Kidney glomerular epithelial cell (primary cell): ENCODE measurements at regions not wholly inside any gene's neighbourhood (a gene's known extent, or its start where the extent isn't known, plus 50 kb on each side); places are given as distances from the start of the nearest gene placed in this dataset.

Source experiments
- DNase-seq: peaks from one replicate; lab custom pipeline; 2025; lab: John Stamatoyannopoulos, UW

GRCh38 chr18:72692086-72692485, 147.9 kb upstream of the CBLN2 start:
- no peak for DNase-seq

- no peak for DNase-seq
These were observed 143.6 kb upstream of the CBLN2 start for GRCh38 chr18:72687736-72688135.

GRCh38 chr18:72675394-72675793, 131.3 kb upstream of the CBLN2 start:
- peak; percentile 82 for DNase-seq

- DNase-seq: no peak
These were observed 130.6 kb upstream of the CBLN2 start for GRCh38 chr18:72674710-72675109.

DNA sequence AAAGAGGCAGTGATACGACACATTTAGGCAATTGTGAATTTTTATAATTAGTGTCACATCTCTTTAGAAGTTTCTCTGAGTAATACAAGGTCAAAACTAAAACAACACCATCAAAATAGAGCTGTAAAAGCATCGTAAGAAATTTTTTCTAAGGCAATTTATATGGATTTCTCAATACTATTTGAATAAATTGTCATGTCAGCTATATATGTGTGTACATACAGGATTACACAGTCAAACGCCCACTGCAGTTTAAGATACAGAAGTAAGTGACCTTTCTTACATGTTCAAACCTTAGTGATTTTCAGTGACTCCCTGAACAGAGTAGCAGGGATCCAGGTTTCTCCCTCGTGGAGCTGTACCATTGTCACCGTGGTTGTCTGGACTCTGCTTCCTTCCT, 129.1 kb upstream of the CBLN2 start:
- DNase-seq: no peak

- peak; percentile 41 for DNase-seq
These were observed 128.4 kb upstream of the CBLN2 start for GRCh38 chr18:72672364-72673184.

GRCh38 chr18:72667932-72668331, 123.8 kb upstream of the CBLN2 start:
- DNase-seq: no peak

GRCh38 chr18:72652990-72653593, 109.0 kb upstream of the CBLN2 start:
- DNase-seq: peak; percentile 20

DNA sequence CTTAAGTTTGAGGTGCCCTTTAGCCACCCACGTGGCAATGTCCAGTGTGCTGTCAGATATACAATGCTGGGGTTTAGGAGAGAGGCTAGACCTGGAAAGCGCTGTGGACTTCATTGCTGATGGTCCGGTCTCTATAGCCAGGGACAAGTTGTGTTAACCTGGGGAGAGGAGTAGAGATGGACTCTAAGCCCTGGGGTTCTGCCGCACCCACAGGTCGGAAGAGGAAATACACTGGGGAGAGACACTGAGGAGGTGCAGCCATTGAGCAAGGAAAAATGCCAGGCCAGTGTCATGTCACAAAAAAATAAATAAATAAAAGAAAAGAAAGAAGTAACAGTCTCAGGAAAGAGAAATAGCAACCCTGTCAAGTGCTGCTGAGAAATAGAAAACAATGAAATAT, 106.9 kb upstream of the CBLN2 start:
- DNase-seq: no peak

DNA sequence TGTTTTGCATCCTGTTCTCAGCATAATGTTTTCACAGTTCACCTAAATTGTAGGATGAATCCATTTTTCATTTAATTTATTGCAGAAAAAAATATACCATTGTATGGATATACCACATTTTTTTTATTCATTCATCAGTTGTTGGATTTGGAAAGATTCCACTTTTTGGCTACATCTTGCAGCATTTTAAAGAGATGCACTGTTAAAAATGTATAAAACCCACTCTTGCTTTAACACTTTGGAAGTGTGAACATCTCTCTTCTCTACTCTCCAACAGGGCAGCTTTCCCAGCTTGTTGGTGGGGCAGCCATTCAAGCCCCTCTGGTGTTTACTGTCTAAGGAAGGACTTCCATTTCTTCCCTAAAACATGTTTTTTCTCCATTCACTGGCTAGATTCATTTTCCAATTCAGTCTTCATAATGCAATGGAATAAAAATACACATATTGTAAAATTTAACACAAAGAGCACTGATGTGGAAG, 104.4 kb upstream of the CBLN2 start:
- no peak for DNase-seq

DNA sequence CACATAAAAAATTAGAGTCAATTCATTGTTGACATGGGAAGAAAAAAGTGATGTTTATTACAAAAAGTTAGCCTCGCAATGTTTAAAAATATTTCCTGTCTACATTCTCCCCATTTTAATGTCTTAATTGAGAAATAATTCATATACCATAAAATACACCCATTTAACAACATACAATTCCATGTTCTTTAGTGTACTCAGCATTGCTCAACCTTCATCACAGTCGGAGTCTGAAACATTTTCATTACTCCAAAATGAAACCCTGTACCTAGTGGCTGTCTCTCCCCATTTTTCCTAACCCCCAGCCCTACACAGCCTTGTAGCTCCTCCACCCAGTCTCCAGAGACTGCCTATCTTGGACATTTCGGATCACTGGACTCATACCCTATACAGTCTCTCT, 103.9 kb upstream of the CBLN2 start:
- DNase-seq: no peak

GRCh38 chr18:72640557-72640956, 96.4 kb upstream of the CBLN2 start:
- no peak for DNase-seq

DNA sequence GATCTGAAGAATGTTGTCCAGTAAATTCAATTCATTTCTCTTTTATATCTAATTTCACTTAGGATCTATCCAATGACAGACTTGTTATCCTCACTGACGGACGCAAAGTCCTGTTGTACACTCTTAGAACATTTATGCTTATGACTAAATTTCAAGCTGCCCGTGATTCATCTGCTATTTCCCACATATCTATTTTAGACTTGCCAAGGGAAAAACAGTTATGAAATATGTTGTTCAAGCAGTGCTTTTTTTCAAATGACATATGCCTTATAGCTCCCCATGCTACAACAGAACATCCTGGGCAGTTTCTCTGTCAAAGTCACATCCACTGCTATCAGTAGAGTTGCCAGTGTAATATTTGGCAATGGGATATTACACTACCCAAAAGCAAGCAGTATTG, 94.2 kb upstream of the CBLN2 start:
- no peak for DNase-seq

DNA sequence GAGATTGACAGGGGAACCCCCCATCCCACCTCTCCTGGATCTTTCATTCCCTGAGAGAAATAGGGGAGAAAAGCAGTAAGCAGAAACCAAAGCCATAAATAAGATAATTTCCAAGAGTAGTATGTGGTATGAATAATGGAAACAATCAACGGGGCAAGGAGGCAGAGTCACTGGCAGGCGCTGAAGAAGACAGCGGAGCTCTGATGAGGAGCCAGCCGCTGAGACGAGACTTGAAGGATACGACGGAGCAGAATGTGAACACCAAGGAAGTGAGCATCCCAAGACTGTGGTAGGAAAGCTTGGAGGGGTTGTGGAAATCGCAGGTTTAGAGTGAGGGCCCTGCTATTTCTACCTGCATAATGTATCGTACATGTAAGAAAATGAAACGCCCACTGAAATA, 93.6 kb upstream of the CBLN2 start:
- no peak for DNase-seq

DNA sequence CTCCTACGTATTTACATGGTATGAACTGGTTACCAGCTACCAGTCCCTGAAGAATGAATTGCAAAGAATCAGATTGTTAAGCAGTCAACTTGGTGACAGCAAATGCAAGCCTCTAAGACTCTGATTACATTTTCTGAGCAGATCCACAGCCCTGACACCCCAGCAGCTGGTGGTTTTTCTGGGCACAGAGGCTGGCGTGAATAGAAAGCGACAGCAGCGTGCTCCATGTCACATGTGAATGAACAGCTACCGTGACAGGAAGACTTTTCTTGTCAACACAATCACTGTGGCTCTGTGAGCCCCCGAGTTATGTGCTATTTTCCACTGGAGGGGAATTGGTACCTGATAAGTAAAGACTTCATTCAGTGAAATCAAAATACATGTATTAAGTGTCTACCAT, 93.2 kb upstream of the CBLN2 start:
- no peak for DNase-seq

DNA sequence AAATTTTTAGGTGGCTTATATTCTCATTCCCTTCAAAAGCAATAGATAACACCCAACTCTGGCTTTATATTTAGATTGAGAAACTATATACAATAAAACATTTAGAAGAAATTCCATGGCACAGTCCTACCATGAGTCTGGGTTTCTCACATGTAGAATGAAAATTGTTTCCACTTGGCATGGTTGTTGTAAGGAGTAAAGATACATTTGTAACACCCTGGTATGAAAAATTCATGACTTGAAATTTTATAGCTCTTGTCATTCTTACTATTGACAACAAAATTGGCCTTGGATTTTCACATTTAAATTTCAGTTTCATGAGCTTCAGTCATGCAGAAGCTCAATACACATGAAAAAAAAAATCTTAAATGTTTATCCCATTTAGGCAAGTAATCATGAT, 92.5 kb upstream of the CBLN2 start:
- DNase-seq: no peak

DNA sequence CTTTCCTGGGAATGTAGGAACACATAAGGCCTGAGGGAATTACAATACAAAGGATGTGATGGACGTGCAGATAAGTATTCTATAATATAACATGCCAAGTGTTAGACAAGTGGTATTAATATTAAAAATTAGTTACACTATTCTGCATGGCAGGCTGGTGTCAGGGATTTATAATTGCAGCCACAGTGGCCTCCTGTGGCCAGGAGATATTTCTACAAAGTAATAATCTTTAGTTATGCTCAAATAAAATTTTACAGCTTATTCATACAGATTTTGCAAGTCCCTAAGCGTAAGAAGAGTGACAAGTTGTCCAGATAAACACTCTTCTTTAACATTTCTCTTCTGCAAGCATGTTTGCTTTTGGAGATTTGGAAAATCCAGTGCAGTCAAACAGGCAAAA, 90.4 kb upstream of the CBLN2 start:
- no peak for DNase-seq

GRCh38 chr18:72630991-72631390, 86.8 kb upstream of the CBLN2 start:
- no peak for DNase-seq

- no peak for DNase-seq
These were observed 79.3 kb upstream of the CBLN2 start for GRCh38 chr18:72623444-72623843.

DNA sequence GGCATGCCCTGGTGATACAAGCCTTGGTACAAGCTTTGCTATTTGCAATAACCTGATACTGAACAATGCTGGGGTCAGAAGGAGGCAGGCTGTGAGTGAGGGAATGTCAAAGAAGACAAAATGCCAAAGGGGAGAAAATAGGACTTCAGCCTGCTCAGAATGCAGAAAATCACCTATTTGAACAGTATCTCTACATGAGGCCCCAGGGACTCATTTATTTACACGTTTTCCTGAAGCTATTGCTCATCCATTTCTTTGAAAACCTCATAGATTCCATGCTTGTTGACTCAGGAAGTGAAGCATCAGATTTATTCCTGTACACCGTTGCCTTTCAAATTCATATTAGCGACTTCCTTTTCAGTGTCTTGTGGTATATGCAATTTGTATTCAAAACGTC, 69.4 kb upstream of the CBLN2 start:
- DNase-seq: no peak

- DNase-seq: no peak
These were observed 68.9 kb upstream of the CBLN2 start for GRCh38 chr18:72612894-72613533.

GRCh38 chr18:72605376-72605775, 61.2 kb upstream of the CBLN2 start:
- no peak for DNase-seq

DNA sequence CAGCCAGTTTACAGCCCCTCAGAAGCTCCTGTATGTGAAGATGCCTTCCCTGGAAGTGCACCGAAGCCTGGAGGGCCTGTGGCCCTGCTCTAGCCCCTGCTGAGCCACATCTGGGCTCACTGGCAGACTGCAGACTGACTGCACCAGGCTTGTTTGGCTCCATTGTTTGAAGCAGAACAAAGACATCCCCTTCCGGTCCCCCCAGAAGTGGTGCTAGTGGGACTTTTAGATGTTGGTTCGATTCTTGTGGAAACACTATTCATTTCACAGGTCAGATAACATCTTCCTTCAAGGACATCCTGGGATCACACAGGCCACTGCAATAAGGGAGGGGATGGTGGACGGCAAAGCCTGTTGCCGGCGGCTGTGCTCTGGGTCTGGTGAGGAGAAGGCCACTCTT, 57.8 kb upstream of the CBLN2 start:
- no peak for DNase-seq
